ENCODE measurements at regions not wholly inside any gene's neighbourhood (a gene's known extent, or its start where the extent isn't known, plus 50 kb on each side); places are given as distances from the start of the nearest gene placed in this dataset.
"Not testable (repeated sequence)": the region's sequence is repeated elsewhere in the genome, so short reads cannot be mapped to it uniquely, and the experiment has no call there.

DNA sequence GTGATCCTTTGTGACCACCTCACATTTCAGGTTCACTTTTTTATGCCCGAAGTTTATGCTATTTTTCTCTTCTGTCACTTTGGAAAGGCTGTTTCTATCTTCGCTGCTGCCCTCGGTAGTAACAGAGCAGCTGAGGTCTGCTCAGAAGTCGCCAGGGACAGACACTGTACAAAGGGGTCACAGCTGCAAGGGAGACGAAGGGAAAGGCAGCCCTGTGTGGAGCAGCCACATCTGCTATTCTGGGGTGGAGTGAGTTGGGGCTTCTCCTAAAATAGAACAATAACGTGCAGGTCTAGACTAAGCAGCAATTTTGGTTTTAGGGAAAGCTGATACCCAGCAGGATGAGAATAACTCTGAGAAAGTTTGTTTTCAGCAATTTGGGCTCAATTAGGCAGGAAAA, 72.5 kb downstream of the ACTL7B start:
- Histone ChIP-seq H3K36me3 (ENCODE audit: insufficient read depth, low read length) (no peaks in the 10 kb centered on the region), H3K27ac (ENCODE audit: low read depth, low read length) (no peak overlapping the region), H3K27me3 (ENCODE audit: control insufficient read depth in 1 of 2, insufficient read depth in 2 of 2, low read length in 2 of 2) (no peaks in the 10 kb centered on the region), H3K9ac (ENCODE audit: low read length) (no peak overlapping the region), H3K9me3 (ENCODE audit: low read length) (no peaks in the 10 kb centered on the region), H3K4me3 (ENCODE audit: low read depth in 1 of 2, low read length in 2 of 2) (no peak overlapping the region), H3K4me1 (ENCODE audit: insufficient read depth, low read length) (no peaks in the 10 kb centered on the region)

GRCh38 chr9:108780942-108781734, 74.6 kb downstream of the ACTL7B start:
- Histone ChIP-seq H3K4me3 (ENCODE audit: low read depth in 1 of 2, low read length in 2 of 2) (no peak overlapping the region), H3K36me3 (ENCODE audit: insufficient read depth, low read length) (no peaks in the 10 kb centered on the region), H3K9ac (ENCODE audit: low read length) (no peak overlapping the region), H3K9me3 (ENCODE audit: low read length) (no peaks in the 10 kb centered on the region), H3K27me3 (ENCODE audit: control insufficient read depth in 1 of 2, insufficient read depth in 2 of 2, low read length in 2 of 2) (no peaks in the 10 kb centered on the region), H3K27ac (ENCODE audit: low read depth, low read length) (no peak overlapping the region), H3K4me1 (ENCODE audit: insufficient read depth, low read length) (no peaks in the 10 kb centered on the region)

DNA sequence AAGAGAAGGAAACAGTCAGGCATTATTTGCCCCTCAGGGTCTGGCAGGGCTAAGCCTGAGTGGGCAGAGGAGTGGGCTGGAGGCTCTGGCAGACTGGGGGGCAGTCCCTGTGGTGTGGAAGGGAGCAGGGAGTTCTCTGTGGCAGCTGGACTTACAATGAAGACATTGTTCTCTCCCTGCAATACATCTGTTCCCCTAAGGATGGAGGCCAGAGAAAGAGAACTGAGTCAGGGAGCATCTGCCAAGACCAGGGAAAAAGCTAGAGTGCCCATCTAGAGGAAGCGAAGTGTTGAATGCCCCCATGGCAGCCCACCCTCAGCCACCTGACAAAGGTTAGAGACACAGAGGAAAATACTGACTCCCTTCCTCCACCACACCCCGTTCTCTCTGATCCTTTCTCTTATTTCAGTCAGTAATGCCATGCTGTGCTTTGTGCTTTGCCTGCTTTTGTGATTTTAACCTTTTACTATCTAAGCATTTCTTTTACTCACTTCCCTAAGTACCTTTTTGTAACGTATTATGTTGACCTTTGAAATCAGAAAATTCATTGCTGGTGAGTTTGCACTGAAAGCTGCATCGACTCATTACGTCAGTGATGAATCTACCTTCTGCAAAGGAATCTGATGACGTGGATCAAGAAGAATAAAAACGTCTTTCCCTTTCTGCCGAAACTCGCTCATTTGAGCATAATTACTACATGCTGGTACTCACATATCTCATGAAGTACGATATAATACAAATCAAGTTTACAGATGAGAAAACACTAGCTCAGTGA, 76.0 kb downstream of the ACTL7B start:
- no peaks in the 10 kb centered on the region for H3K36me3 ChIP-seq (ENCODE audit: insufficient read depth, low read length)
- no peaks in the 10 kb centered on the region for H3K4me1 ChIP-seq (ENCODE audit: insufficient read depth, low read length)
- no peaks in the 10 kb centered on the region for H3K9me3 ChIP-seq (ENCODE audit: low read length)
- H3K27me3 ChIP-seq (ENCODE audit: control insufficient read depth in 1 of 2, insufficient read depth in 2 of 2, low read length in 2 of 2) = no peaks in the 10 kb centered on the region
- no peak overlapping the region for H3K9ac ChIP-seq (ENCODE audit: low read length)
- no peak overlapping the region for H3K27ac ChIP-seq (ENCODE audit: low read depth, low read length)
- no peak overlapping the region for H3K4me3 ChIP-seq (ENCODE audit: low read depth in 1 of 2, low read length in 2 of 2)

GRCh38 chr9:108776920-108777639, 78.7 kb downstream of the ACTL7B start:
- no peaks in the 10 kb centered on the region for H3K27me3 ChIP-seq (ENCODE audit: control insufficient read depth in 1 of 2, insufficient read depth in 2 of 2, low read length in 2 of 2)
- H3K4me3 ChIP-seq (ENCODE audit: low read depth in 1 of 2, low read length in 2 of 2) = no peak overlapping the region
- no peaks in the 10 kb centered on the region for H3K9me3 ChIP-seq (ENCODE audit: low read length)
- no peak overlapping the region for H3K9ac ChIP-seq (ENCODE audit: low read length)
- no peak overlapping the region for H3K27ac ChIP-seq (ENCODE audit: low read depth, low read length)
- H3K36me3 ChIP-seq (ENCODE audit: insufficient read depth, low read length) = no peaks in the 10 kb centered on the region
- H3K4me1 ChIP-seq (ENCODE audit: insufficient read depth, low read length) = no peaks in the 10 kb centered on the region

DNA sequence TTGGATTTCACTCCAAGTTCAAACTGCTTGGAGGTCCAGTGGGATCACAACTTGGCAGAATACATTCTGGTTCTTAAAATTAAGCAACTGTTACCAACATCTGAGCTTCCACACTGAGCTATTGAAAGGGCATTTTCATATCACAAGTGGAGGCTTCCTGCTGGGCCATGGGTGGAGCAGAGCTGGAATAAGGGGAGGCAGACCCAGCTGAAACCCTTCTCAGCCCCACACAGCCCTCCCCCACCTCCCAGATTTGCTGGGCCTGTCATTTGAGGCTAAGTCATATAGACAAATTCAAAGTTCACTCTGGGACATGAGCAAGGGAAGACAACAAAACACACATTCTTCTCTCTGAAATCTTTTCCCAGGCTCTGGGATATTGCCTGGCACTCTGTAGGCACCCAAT, 79.9 kb downstream of the ACTL7B start:
- Histone ChIP-seq H3K4me3 (ENCODE audit: low read depth in 1 of 2, low read length in 2 of 2) (no peak overlapping the region), H3K9ac (ENCODE audit: low read length) (no peak overlapping the region), H3K9me3 (ENCODE audit: low read length) (no peaks in the 10 kb centered on the region), H3K27ac (ENCODE audit: low read depth, low read length) (no peak overlapping the region), H3K4me1 (ENCODE audit: insufficient read depth, low read length) (no peaks in the 10 kb centered on the region), H3K36me3 (ENCODE audit: insufficient read depth, low read length) (no peaks in the 10 kb centered on the region), H3K27me3 (ENCODE audit: control insufficient read depth in 1 of 2, insufficient read depth in 2 of 2, low read length in 2 of 2) (no peaks in the 10 kb centered on the region)

GRCh38 chr9:108774088-108774487, 81.7 kb downstream of the ACTL7B start:
- H3K27me3 ChIP-seq (ENCODE audit: control insufficient read depth in 1 of 2, insufficient read depth in 2 of 2, low read length in 2 of 2); H3K36me3 ChIP-seq (ENCODE audit: insufficient read depth, low read length); H3K4me3 ChIP-seq (ENCODE audit: low read depth in 1 of 2, low read length in 2 of 2); H3K9me3 ChIP-seq (ENCODE audit: low read length); H3K4me1 ChIP-seq (ENCODE audit: insufficient read depth, low read length); H3K27ac ChIP-seq (ENCODE audit: low read depth, low read length); H3K9ac ChIP-seq (ENCODE audit: low read length): not testable (repeated sequence)

DNA sequence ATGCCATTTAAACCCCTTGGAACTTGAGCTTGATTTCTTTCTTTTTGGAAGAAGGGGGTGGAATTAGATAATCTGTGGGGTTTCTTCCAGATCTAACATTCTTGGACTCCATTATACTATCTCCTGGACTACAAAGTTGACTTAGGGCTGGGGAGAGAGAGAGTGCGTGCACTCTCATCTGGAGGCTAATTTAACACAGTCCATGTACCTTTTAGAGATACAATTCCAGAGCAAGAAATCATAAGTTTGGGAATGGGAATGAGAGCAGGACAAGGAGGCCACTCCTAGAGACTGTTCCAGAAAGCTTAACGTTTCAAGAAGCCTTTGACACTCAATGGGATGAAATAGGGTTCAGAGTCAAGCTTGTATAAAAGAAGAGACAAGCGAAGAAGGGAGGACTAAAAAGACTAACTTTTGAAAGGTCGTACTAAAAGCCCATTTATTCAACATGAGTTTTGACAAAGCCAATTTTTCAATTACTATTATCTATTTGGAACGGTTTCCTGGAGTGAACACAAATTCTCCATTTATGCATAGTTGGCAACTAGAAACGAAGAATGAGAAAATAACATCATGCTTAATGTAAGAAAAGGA, 83.4 kb downstream of the ACTL7B start:
- Histone ChIP-seq H3K9ac (ENCODE audit: low read length) (no peak overlapping the region), H3K27me3 (ENCODE audit: control insufficient read depth in 1 of 2, insufficient read depth in 2 of 2, low read length in 2 of 2) (no peaks in the 10 kb centered on the region), H3K27ac (ENCODE audit: low read depth, low read length) (no peak overlapping the region), H3K4me1 (ENCODE audit: insufficient read depth, low read length) (no peaks in the 10 kb centered on the region), H3K4me3 (ENCODE audit: low read depth in 1 of 2, low read length in 2 of 2) (no peak overlapping the region), H3K36me3 (ENCODE audit: insufficient read depth, low read length) (no peaks in the 10 kb centered on the region), H3K9me3 (ENCODE audit: low read length) (no peaks in the 10 kb centered on the region)

DNA sequence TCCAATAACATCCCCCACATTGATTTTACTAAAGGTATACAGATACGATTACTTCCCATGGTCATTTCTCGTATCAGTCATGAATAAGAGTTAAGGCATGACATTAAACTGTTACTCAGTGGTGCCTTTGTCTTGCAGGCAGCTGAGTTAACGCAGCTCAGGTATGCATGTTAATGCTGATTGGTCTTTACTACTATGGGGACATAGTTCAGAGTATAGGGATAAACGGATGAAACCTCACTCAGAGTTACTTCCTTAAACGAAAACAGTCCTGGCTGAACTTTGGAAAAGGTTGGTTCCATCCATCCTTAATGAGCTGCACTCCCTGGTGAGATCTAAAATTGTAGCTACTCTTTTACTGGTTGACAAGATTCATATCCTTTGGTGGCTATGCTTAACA, 87.0 kb downstream of the ACTL7B start:
- H3K4me1 ChIP-seq (ENCODE audit: insufficient read depth, low read length) = no peaks in the 10 kb centered on the region
- no peaks in the 10 kb centered on the region for H3K36me3 ChIP-seq (ENCODE audit: insufficient read depth, low read length)
- no peak overlapping the region for H3K27ac ChIP-seq (ENCODE audit: low read depth, low read length)
- H3K4me3 ChIP-seq (ENCODE audit: low read depth in 1 of 2, low read length in 2 of 2) = no peak overlapping the region
- H3K9ac ChIP-seq (ENCODE audit: low read length) = no peak overlapping the region
- no peaks in the 10 kb centered on the region for H3K9me3 ChIP-seq (ENCODE audit: low read length)
- no peaks in the 10 kb centered on the region for H3K27me3 ChIP-seq (ENCODE audit: control insufficient read depth in 1 of 2, insufficient read depth in 2 of 2, low read length in 2 of 2)

DNA sequence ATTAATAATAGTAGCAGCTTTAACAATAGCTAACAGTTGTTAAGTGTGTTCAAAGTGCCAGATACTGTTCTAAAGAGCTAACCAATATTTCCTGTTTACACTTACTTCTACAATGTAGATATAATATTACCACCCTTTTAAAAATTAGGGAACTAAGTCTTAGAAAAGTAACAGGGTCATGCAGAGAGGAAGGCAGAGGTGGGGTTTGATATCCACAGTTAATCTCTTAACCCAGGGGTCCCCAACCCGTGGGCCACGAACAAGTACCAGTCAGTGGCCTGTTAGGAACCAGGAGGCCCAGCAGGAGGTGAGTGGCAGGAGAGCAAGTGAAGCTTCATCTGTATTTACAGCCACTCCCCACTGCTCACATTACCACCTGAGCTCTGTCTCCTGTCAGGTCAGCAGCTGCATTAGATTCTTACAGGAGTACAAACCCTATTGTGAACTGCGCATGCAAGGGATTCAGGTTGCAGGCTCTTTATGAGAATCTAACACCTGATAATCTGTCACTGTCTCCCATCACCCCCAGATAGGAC, 89.1 kb downstream of the ACTL7B start:
- no peak overlapping the region for H3K4me3 ChIP-seq (ENCODE audit: low read depth in 1 of 2, low read length in 2 of 2)
- no peaks in the 10 kb centered on the region for H3K36me3 ChIP-seq (ENCODE audit: insufficient read depth, low read length)
- no peak overlapping the region for H3K27ac ChIP-seq (ENCODE audit: low read depth, low read length)
- no peak overlapping the region for H3K9ac ChIP-seq (ENCODE audit: low read length)
- H3K9me3 ChIP-seq (ENCODE audit: low read length) = no peaks in the 10 kb centered on the region
- no peaks in the 10 kb centered on the region for H3K4me1 ChIP-seq (ENCODE audit: insufficient read depth, low read length)
- no peaks in the 10 kb centered on the region for H3K27me3 ChIP-seq (ENCODE audit: control insufficient read depth in 1 of 2, insufficient read depth in 2 of 2, low read length in 2 of 2)

DNA sequence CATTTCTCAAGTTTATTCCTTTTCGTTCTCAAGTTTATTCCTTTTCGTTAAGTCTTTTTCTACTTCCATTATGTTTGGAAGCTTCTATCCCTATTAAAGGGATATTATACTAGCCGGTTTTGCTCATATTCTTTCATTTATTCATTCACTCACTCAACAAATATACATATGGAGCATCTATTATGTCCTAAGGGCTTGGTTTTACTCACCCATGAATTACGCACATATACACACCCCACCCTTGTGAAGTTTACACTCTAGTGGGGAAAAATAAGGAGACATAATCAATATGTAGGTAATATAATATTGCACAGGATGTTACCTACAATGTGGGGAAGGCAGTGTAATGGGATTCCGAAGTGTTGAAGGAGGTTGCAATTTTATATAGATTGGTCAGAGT, 90.5 kb downstream of the ACTL7B start:
- no peaks in the 10 kb centered on the region for H3K27me3 ChIP-seq (ENCODE audit: control insufficient read depth in 1 of 2, insufficient read depth in 2 of 2, low read length in 2 of 2)
- no peaks in the 10 kb centered on the region for H3K9me3 ChIP-seq (ENCODE audit: low read length)
- no peaks in the 10 kb centered on the region for H3K4me1 ChIP-seq (ENCODE audit: insufficient read depth, low read length)
- no peaks in the 10 kb centered on the region for H3K36me3 ChIP-seq (ENCODE audit: insufficient read depth, low read length)
- H3K27ac ChIP-seq (ENCODE audit: low read depth, low read length) = no peak overlapping the region
- no peak overlapping the region for H3K9ac ChIP-seq (ENCODE audit: low read length)
- no peak overlapping the region for H3K4me3 ChIP-seq (ENCODE audit: low read depth in 1 of 2, low read length in 2 of 2)

Measured in muscle layer of colon (tissue), 2 donors.